ENCODE measurements at regions not wholly inside any gene's neighbourhood (a gene's known extent, or its start where the extent isn't known, plus 50 kb on each side); places are given as distances from the start of the nearest gene placed in this dataset.
A peak's percentile ranks its signal among the peaks of the same experiment; 100 is the strongest.

GRCh38 chr11:11084337-11084736, 226.5 kb upstream of the ZBED5 start:
- no peak overlapping the region for H3K27ac ChIP-seq
- DNase-seq (ENCODE audit: low read depth, low spot score), result no peak

DNA sequence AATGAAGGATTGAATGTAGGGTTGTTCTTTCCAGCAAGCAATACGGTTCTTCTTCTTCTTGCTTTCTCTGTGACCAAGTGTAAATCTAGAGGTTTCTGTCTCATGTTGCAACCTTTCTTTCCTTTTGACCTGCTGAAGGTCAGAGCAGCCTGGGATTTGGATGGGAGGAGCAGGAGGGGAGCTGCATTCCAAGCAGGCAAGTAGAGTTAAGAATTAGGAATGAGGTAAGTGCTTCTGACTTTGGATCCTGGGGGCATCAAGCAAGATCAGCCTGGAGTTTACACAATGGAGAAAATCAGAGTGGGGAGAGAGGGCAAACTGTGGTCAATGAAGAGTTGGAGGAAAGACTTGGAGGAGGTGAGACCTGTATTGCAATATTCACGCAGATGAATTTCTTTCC, 225.6 kb upstream of the ZBED5 start:
- no peak overlapping the region for H3K27ac ChIP-seq
- DNase-seq (ENCODE audit: low read depth, low spot score), result no peak

DNA sequence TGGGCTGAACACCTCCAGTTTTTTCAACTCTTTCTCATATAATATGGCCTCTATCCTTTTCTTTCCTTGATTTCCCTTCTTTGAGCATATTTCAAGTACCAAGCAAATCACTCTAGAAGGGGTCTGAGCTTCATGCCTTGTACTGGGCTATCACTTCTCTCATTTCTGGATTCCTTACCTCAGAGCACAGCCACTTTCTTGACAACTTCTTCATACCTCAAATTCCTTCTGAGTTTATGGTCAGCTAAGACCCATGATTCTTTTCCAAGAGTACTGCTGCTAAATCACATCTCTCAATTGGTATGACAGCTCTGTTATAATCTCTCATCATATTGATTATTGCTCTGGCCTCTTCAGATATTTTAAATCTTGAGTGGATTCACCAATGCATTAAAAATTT, 224.8 kb upstream of the ZBED5 start:
- H3K27ac ChIP-seq, result no peak overlapping the region
- no peak for DNase-seq (ENCODE audit: low read depth, low spot score)

DNA sequence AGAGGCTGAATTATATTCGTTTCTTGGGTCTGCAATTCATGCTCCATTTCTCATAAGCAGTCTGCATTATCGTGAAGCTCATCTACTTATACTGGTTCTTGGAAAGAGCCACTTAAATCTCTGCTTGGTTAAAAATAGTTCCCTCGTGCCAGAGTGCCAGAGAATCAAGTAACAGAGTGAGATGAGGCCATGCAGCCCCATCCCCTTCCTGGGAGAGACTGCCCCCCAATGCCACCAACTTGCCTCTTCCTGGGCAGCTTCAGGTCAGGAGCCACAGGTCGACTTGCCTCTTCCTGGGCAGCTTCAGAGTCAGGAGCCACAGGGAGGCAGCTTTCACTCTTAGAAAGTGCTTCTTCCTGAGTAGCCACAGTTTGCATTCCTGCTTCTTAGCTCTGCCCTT, 223.9 kb upstream of the ZBED5 start:
- H3K27ac ChIP-seq, result no peak overlapping the region
- DNase-seq (ENCODE audit: low read depth, low spot score), result no peak

- no peak overlapping the region for H3K27ac ChIP-seq
- DNase-seq (ENCODE audit: low read depth, low spot score), result no peak
Measured at GRCh38 chr11:11081288-11081687, 223.4 kb upstream of the ZBED5 start.

DNA sequence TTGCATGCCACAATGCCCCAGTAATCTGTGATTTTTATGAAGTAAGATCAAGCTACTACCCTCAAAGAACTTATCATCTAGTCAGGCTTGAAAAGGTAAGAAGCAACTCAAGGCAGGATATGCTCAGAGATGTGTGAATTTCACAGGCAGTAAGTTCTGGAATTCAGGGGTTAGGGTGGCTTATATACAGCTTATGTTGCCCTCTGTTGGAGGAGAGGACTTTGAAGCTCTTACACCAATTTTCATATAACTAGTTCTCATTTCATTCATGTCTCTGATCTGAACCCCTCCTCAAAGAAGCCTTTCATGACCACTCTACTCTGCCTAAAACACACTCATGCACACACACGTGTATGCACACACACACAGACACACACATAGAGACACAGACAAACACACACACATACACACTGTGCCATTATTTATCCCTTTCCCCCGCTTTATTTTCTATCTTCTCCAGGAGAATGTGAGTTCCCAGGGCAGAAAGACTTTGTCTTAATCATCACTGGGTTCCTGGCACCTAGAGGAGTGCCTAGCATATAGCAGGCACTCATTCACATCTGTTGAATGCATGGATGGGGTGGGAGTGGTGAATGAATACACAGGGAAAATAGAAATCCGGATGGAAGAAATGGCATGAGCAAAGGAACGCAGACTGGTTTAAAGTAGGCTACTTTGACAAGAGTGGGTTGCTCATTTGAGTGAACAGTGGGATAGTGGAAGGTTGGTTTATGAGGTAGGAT, 220.7 kb upstream of the ZBED5 start:
- no peak overlapping the region for H3K27ac ChIP-seq
- DNase-seq (ENCODE audit: low read depth, low spot score), result no peak

GRCh38 chr11:11077898-11078297, 220.0 kb upstream of the ZBED5 start:
- DNase-seq (ENCODE audit: low read depth, low spot score), result no peak
- no peak overlapping the region for H3K27ac ChIP-seq

DNA sequence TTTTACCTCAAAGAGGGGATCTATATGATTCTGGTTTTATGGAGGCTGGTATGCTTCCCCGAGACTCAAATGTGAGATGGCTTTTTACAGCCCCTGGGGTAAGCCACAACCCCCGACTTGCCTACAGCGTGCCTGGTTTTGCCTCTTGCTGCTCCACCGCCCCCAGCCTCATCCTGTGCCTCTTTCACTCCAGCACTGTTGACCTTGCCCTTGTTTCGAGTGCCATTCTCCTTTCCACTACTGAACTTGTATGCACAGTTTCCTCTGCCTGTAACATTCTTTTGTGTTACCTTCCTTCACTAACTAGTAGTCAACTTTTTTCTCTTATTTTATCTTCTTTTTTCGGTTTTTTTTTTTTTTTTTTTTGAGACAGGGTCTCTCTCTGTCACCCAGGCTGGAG, 219.0 kb upstream of the ZBED5 start:
- no peak overlapping the region for H3K27ac ChIP-seq
- DNase-seq (ENCODE audit: low read depth, low spot score), result no peak

DNA sequence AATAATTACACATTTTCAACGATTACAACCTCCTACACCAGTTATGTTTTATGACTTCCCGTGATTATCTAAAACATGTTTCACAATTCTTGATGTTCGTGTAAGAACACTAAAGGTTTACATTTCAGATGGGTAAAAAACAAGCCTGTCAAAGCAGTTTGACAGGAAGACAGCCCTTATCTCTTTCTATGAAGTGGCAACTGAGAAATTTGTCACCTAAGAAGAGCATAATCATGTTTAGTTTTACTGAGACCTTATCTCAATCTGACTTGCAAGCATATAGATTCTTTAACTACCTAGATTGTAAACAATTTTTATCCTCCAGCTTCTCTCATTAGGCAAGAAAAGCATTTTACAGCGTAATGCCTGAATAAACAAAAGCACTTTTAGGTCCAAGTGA, 218.4 kb upstream of the ZBED5 start:
- DNase-seq (ENCODE audit: low read depth, low spot score), result no peak
- no peak overlapping the region for H3K27ac ChIP-seq

DNA sequence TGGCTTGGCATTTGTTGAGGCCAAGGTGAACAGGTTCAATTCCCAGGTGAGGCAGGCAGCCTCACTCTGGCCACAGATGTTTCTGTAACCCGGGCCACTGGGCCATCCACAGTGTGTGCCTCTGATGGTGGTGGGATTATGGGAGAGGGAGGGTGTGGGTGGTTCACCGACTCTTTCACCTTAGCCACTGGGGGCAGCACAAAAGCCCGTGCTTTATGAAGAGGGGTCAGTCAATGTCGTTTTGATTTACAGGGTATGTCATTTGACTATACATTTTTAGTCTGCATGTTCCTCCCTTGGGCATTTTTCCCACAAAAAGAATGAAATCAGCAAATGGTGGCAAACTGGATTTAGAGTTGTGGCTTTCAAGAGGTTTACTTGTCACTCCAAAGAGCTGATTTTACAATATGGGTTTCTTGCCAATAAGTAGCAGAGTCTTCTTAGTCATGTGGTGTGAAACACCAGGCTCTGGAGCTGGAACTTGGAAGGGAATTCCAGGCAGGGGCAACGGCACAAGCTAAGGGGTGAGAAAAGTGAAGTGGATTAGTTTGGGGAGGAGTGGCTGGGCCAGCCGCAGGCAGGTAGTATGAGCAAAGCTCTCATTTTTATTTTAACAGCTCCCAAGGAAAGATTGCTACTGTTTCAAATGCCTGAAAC, 217.8 kb upstream of the ZBED5 start:
- no peak overlapping the region for H3K27ac ChIP-seq
- no peak for DNase-seq (ENCODE audit: low read depth, low spot score)

DNA sequence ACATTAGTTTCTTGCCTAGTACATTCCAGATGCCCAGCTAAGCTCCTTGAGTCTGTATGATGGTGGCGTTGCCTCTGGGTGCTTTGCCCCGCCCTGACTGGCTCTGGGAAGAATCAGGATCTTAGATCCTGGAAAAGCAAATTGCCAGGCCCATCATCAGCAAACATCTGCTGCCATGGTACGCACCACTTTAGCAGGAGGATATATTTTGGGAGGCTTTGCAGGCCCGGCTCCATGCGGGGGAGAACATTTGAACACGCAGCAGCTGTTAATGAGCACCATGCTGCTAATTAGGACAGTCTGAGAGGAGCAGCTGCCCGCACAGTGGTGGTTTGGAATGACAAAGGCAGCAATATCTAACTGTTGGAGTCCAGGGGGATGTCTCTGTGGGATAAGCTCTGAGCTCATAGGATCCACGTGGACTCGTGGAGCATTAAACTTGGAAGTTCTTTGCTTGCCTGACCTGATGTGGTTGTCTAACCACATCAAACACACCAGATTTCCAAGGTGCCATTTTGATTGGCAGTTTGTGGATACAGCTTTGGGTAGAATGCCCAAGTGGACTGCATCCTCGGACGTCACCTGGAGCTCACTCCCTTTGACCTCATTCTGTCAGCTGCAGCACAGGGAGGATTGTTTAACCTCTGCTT, 217.0 kb upstream of the ZBED5 start:
- H3K27ac ChIP-seq, result no peak overlapping the region
- no peak for DNase-seq (ENCODE audit: low read depth, low spot score)

DNA sequence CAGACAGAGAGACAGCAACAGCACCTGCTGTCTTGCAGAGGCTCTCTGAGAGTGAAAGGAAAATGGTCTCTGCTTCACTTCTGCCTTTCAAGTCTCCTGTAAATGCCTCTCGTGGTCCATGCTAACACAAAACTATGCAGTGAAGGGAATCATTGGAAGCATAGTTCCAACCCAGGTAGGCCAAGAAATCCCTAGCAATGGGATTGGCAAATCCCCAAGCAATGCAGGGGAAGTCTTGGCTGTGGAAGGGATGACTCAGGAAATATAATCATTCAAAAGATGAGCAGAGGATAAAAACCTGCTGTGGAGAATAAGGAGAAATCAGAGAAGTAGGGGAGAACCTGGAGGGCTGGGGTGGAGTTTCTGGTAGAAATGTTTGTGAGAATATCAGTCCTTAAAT, 216.1 kb upstream of the ZBED5 start:
- no peak overlapping the region for H3K27ac ChIP-seq
- no peak for DNase-seq (ENCODE audit: low read depth, low spot score)

DNA sequence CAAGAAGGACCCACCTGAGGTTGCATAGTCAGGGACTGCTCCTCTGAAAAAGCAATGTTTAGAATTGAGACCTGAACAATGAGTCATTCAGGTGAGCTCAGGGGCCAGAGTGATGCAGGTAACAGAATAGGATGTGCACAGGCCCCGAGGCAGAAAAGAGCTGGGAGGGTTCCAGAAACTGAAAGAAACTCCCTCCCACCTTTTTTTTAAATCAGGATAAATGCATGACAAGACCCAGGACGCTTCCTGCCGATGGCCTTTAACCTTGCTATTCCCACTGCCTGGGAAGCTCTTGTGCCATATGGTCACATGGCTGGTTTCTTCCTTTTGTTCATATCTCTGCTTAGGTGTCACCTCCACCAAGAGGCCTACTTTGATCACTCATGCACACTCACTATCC, 214.2 kb upstream of the ZBED5 start:
- peak; percentile 12 for DNase-seq (ENCODE audit: low read depth, low spot score)
- H3K27ac ChIP-seq, result no peak overlapping the region

DNA sequence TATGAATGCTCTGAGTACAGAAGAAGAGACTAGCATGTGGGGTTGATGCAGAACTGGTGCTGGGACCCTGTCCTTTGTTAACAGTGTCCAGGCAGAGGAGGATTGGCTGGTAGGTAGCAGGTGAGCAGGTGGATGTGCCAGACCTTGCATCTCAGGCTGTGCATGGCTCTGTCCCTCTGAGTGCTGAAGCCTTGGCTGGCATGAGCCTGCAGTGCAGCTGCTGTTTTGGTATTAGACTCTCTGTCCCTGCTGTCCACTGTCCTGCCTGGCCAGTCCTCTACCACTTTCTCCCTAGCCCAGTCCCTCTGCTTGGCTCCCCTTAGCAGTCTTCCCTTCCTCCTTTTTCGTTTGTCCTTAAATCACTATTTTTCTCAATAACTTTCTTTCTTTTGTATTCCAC, 213.6 kb upstream of the ZBED5 start:
- no peak for DNase-seq (ENCODE audit: low read depth, low spot score)
- no peak overlapping the region for H3K27ac ChIP-seq

- no peak for DNase-seq (ENCODE audit: low read depth, low spot score)
- no peak overlapping the region for H3K27ac ChIP-seq
Measured at GRCh38 chr11:11070976-11071375, 213.1 kb upstream of the ZBED5 start.

DNA sequence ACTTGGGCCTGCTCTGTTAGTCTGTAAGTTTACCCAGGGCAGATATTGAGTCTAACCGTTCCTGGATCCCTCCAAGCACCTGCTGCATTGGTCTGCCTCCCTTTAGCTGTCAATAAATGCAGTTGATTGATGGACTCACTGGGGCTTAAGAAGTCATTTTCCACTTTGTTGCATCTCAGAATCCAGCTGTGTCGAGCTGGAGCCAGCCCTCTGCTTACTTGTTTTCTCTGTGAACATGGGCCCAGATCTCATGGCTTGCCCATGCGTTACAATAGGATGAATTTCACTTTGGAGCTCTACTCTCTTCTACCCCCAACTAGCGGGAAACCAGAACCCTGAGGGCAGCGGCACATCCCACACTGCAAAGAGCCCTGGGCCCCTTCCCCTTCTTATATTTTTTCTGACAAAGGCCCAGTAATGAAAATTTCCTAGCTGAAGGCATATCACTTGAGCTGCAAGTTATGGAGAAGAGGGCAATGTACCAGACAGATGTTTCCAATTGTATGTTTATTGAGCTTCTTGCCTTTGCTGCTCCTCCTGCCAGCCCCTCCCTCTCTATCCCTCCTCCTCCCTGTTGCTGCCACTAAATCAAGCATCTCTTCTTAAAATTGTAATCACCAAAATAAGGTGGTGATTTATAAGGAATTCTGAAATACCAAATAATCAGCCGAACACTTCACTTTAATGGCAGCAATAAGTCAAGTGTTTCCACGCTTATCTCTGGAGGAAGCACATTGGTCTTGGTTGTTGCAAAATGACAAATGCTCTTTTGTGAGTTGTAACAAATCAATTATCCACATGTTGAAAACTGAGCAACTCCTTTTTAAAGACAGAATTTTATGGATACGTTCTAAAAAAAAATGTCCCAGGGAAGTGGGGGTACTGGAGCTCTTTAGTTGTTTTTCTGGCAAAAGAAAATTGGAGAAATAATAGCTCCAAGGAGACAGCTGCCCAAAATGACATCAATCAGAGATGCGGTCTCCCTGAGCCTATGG, 212.3 kb upstream of the ZBED5 start:
- H3K27ac ChIP-seq, result no peak overlapping the region
- DNase-seq (ENCODE audit: low read depth, low spot score), result no peak

- no peak for DNase-seq (ENCODE audit: low read depth, low spot score)
- H3K27ac ChIP-seq, result no peak overlapping the region
Measured at GRCh38 chr11:11068113-11068512, 210.3 kb upstream of the ZBED5 start.

DNA sequence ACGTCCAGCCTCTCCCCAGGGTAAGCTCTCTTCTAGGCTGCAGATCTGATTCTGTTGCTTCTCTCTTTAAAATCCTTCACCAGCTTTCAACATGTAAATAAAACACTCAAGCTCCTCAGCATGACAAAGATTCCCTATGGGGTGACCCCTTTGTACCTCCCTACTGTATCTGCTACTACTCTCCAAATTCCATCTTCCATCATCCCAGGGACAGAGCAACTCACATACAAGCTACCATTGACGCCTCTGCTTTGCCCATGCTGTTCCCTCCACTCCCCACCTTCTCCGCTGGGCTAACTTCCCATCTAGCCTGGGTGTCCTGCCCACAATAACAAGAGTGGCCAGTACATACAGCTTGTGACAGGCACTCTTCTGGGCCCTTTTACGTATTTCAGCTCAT, 207.5 kb upstream of the ZBED5 start:
- no peak for DNase-seq (ENCODE audit: low read depth, low spot score)
- H3K27ac ChIP-seq, result no peak overlapping the region

DNA sequence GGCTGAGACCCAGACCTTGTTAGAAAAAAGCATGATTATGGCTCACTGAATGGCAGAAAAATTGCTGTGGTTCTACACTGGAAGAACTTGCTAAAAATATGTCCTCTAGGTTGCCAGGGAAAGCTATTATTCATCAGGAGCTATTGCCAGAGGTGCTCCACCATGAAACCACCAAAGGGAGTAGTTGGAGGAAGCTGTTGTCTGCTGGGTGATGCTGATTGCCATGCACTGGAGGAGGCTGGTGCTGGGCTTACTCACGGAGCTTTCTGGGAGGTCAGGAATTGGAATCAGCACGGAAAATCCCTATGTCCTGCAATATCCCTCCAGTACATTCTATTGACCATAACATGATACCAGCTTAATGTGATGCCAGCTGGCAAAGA, 199.6 kb upstream of the ZBED5 start:
- no peak overlapping the region for H3K27ac ChIP-seq
- no peak for DNase-seq (ENCODE audit: low read depth, low spot score)

DNA sequence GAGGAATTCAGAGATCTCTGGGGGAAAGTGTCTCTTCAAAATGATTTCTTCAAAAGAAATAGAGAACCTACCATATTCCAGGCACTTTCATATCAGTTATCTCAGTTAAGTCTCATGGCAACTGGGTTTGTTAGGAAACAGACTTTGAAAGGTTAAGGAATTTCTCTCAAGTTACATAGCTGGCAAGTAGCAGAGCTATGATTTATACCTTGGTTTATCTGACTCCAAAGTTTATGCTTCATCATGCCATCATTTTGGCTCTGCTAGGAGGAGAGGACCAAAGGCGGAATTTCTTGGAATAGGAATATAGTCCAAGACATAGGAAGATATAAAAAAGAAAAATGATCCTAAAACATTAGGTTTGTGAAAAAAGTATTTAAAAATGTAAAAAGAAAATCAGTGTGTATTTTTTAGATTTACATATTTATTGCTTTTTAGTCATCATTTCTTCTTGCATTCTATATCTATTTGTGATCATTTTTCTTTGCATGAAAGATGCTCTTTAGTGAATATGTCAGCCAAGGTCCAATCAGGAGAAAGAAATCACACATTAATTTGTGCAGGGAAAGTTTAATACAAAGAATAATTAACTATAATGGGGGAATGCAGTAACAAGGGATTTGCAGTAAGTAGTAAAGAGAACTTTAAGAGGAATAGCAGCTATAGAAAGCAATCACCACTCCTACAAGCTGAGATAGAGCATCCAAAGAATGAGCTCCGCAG, 199.1 kb upstream of the ZBED5 start:
- H3K27ac ChIP-seq, result no peak overlapping the region
- DNase-seq (ENCODE audit: low read depth, low spot score), result no peak
